ENCODE measurements at regions not wholly inside any gene's neighbourhood (a gene's known extent, or its start where the extent isn't known, plus 50 kb on each side); places are given as distances from the start of the nearest gene placed in this dataset.

GRCh38 chr7:118764221-118764620 lies 539.7 kb downstream of the ANKRD7 start:
- TF ChIP-seq CTCF (optimal IDR thresholded peaks at IDR 0.05 in 1 of 3, IDR thresholded peaks at IDR 0.05 in 1 of 3, conservative IDR thresholded peaks at IDR 0.05 in 1 of 3; ENCODE audit: extremely low read depth in 1 of 3, insufficient read depth in 2 of 3, low read length in 3 of 3) (no peak), EZH2 (IDR thresholded peaks at IDR 0.05; ENCODE audit: low read length) (no peak)

Data from keratinocyte (primary cell).